SK-N-MC (cell line): ENCODE measurements at regions not wholly inside any gene's neighbourhood (a gene's known extent, or its start where the extent isn't known, plus 50 kb on each side); places are given as distances from the start of the nearest gene placed in this dataset.

Source experiments
- DNase-seq: peaks from one replicate; pipeline ENCODE4 v3.0.0-alpha.2; 2011; ENCODE audit warnings: low read depth, low spot score
- H3K27ac ChIP-seq: fragments of 200-600 bp; sonication (generic); 2 replicates; pipeline ENCODE4 v1.5.1; 2016; ENCODE audit warnings: mixed run types
- H3K36me3 ChIP-seq: fragments of 200-600 bp; sonication (generic); 2 replicates; pipeline ENCODE4 v1.6.1; 2017; ENCODE audit warnings: antibody characterized with exemption, low read length, mixed read lengths; ENCODE audit not compliant: insufficient read depth
- H3K4me3 ChIP-seq: fragments of 200-600 bp; sonication (generic); 2 replicates; pipeline ENCODE4 v1.5.1; 2016
- H3K9ac ChIP-seq: fragments of 200-600 bp; sonication (generic); 2 replicates; pipeline ENCODE4 v1.8.0; 2017; ENCODE audit warnings: mixed run types, mixed read lengths; ENCODE audit not compliant: insufficient read length
- H3K9me3 ChIP-seq: fragments of 200-600 bp; sonication (generic); 2 replicates; pipeline ENCODE4 v1.6.1; 2017; ENCODE audit warnings: low read depth, mild to moderate bottlenecking, antibody characterized with exemption, low read length, moderate library complexity, mixed read lengths
- EZH2 ChIP-seq: fragments of 200-600 bp; sonication (generic); IDR thresholded peaks from one replicate; pipeline ENCODE4 v1.6.1; 2017; ENCODE audit warnings: antibody characterized with exemption
- FOXP2 ChIP-seq: optimal IDR thresholded peaks from 2 replicates; pipeline ENCODE3; 2011; ENCODE audit warnings: mild to moderate bottlenecking, moderate library complexity; ENCODE audit not compliant: insufficient read depth; ENCODE audit errors: extremely low read length, control extremely low read depth
- POLR2AphosphoS5 ChIP-seq: IDR thresholded peaks from 2 replicates; pipeline ENCODE4 v1.6.1; 2012; ENCODE audit warnings: mild to moderate bottlenecking, low read depth, low read length, borderline replicate concordance

GRCh38 chr5:74241751-74242140 is 398.8 kb downstream of the ENC1 start:
- TF ChIP-seq EZH2 (no peak), FOXP2 (no peak), POLR2AphosphoS5 (no peak)

GRCh38 chr5:74240783-74241750 is 399.5 kb downstream of the ENC1 start:
- no peak overlapping the region for H3K4me3 ChIP-seq
- DNase-seq, result no peak
- H3K9ac ChIP-seq, result no peak overlapping the region
- TF ChIP-seq EZH2 (no peak), FOXP2 (no peak), POLR2AphosphoS5 (no peak)
- no peak overlapping the region for H3K27ac ChIP-seq
- H3K9me3 ChIP-seq, result no peaks in the 10 kb centered on the region
- H3K36me3 ChIP-seq, result no peaks in the 10 kb centered on the region

More at GRCh38 chr5:74241751-74242140, 398.8 kb downstream of the ENC1 start:
- Histone ChIP-seq H3K27ac (no peak overlapping the region), H3K36me3 (no peaks in the 10 kb centered on the region), H3K4me3 (no peak overlapping the region), H3K9me3 (no peaks in the 10 kb centered on the region), H3K9ac (no peak overlapping the region)
- DNase-seq, result no peak

- Histone ChIP-seq H3K4me3 (no peak overlapping the region), H3K27ac (no peak overlapping the region), H3K36me3 (no peaks in the 10 kb centered on the region), H3K9me3 (no peaks in the 10 kb centered on the region), H3K9ac (no peak overlapping the region)
- DNase-seq, result no peak
- TF ChIP-seq POLR2AphosphoS5 (no peak), EZH2 (no peak)
These were observed 401.3 kb downstream of the ENC1 start for GRCh38 chr5:74239261-74239660.

- no peak for DNase-seq
- Histone ChIP-seq H3K36me3 (no peaks in the 10 kb centered on the region), H3K9me3 (no peaks in the 10 kb centered on the region), H3K4me3 (no peak overlapping the region), H3K27ac (no peak overlapping the region), H3K9ac (no peak overlapping the region)
- no peak for TF ChIP-seq POLR2AphosphoS5
- TF ChIP-seq FOXP2, result no peak
- no peak for TF ChIP-seq EZH2
These were observed 402.9 kb downstream of the ENC1 start for GRCh38 chr5:74237571-74238145.

- Histone ChIP-seq H3K27ac (no peak overlapping the region), H3K36me3 (no peaks in the 10 kb centered on the region), H3K4me3 (no peak overlapping the region), H3K9me3 (no peaks in the 10 kb centered on the region), H3K9ac (no peak overlapping the region)
- no peak for DNase-seq
- TF ChIP-seq EZH2 (no peak), FOXP2 (no peak)
These were observed 405.0 kb downstream of the ENC1 start for GRCh38 chr5:74235552-74235951.

- H3K9ac ChIP-seq, result no peak overlapping the region
- no peaks in the 10 kb centered on the region for H3K9me3 ChIP-seq
- H3K27ac ChIP-seq, result no peak overlapping the region
- TF ChIP-seq EZH2, result no peak
- no peak for TF ChIP-seq POLR2AphosphoS5
- TF ChIP-seq FOXP2, result no peak
- H3K4me3 ChIP-seq, result no peak overlapping the region
- no peak for DNase-seq
- no peaks in the 10 kb centered on the region for H3K36me3 ChIP-seq
These were observed 407.0 kb downstream of the ENC1 start for GRCh38 chr5:74233571-74233970.

- no peak overlapping the region for H3K9ac ChIP-seq
- H3K36me3 ChIP-seq, result no peaks in the 10 kb centered on the region
- no peak overlapping the region for H3K4me3 ChIP-seq
- H3K9me3 ChIP-seq, result no peaks in the 10 kb centered on the region
- H3K27ac ChIP-seq, result no peak overlapping the region
- no peak for DNase-seq
- TF ChIP-seq EZH2 (no peak), FOXP2 (no peak), POLR2AphosphoS5 (no peak)
These were observed 407.4 kb downstream of the ENC1 start for GRCh38 chr5:74233091-74233490.

GRCh38 chr5:74232276-74232675 is 408.3 kb downstream of the ENC1 start:
- Histone ChIP-seq H3K9ac (no peak overlapping the region), H3K36me3 (no peaks in the 10 kb centered on the region), H3K4me3 (no peak overlapping the region), H3K27ac (no peak overlapping the region), H3K9me3 (no peaks in the 10 kb centered on the region)
- no peak for TF ChIP-seq EZH2
- no peak for TF ChIP-seq FOXP2
- no peak for TF ChIP-seq POLR2AphosphoS5
- DNase-seq, result no peak

GRCh38 chr5:74231697-74232096 is 408.8 kb downstream of the ENC1 start:
- H3K9ac ChIP-seq, result no peak overlapping the region
- no peak overlapping the region for H3K4me3 ChIP-seq
- H3K27ac ChIP-seq, result no peak overlapping the region
- no peaks in the 10 kb centered on the region for H3K9me3 ChIP-seq
- no peak for TF ChIP-seq FOXP2
- no peak for TF ChIP-seq POLR2AphosphoS5
- TF ChIP-seq EZH2, result no peak
- no peak for DNase-seq
- H3K36me3 ChIP-seq, result no peaks in the 10 kb centered on the region
